NCI-H446 (cell line): ENCODE measurements at regions not wholly inside any gene's neighbourhood (a gene's known extent, or its start where the extent isn't known, plus 50 kb on each side); places are given as distances from the start of the nearest gene placed in this dataset.
"Not testable (repeated sequence)": the region's sequence is repeated elsewhere in the genome, so short reads cannot be mapped to it uniquely, and the experiment has no call there.

Experiments used
- DNase-seq, 2 experiments: peaks; one replicate each; lab custom pipeline; 2025; lab: John Stamatoyannopoulos, UW

GRCh38 chr16:88266935-88267551 lies 115.7 kb upstream of the ZNF469 start:
- DNase-seq = not testable (repeated sequence)

GRCh38 chr16:88268186-88268970 lies 114.4 kb upstream of the ZNF469 start:
- DNase-seq = not testable (repeated sequence)

- not testable (repeated sequence) for DNase-seq
Observed at GRCh38 chr16:88270171-88270790, 112.5 kb upstream of the ZNF469 start.

GRCh38 chr16:88271296-88271695 lies 111.5 kb upstream of the ZNF469 start:
- DNase-seq = not testable (repeated sequence)

GRCh38 chr16:88271776-88272175 lies 111.0 kb upstream of the ZNF469 start:
- not testable (repeated sequence) for DNase-seq

GRCh38 chr16:88272437-88272836 lies 110.3 kb upstream of the ZNF469 start:
- DNase-seq = not testable (repeated sequence)

- not testable (repeated sequence) for DNase-seq
Observed at GRCh38 chr16:88274126-88274750, 108.5 kb upstream of the ZNF469 start.

- no peak for DNase-seq
Observed at GRCh38 chr16:88274847-88275246, 107.9 kb upstream of the ZNF469 start.

GRCh38 chr16:88275336-88276122 lies 107.2 kb upstream of the ZNF469 start:
- DNase-seq = not testable (repeated sequence)

- DNase-seq = not testable (repeated sequence)
Observed at GRCh38 chr16:88276123-88276588, 106.6 kb upstream of the ZNF469 start.

- DNase-seq = no peak
Observed at GRCh38 chr16:88276591-88276990, 106.2 kb upstream of the ZNF469 start.

- no peak for DNase-seq
Observed at GRCh38 chr16:88279998-88280397, 102.8 kb upstream of the ZNF469 start.

- DNase-seq = no peak
Observed at GRCh38 chr16:88281858-88282563, 100.7 kb upstream of the ZNF469 start.

GRCh38 chr16:88282564-88283395 lies 100.0 kb upstream of the ZNF469 start:
- DNase-seq = no peak

- no peak for DNase-seq
Observed at GRCh38 chr16:88283596-88283995, 99.2 kb upstream of the ZNF469 start.

GRCh38 chr16:88284101-88284500 lies 98.7 kb upstream of the ZNF469 start:
- no peak for DNase-seq

GRCh38 chr16:88284626-88285513 lies 97.9 kb upstream of the ZNF469 start:
- no peak for DNase-seq

GRCh38 chr16:88285514-88285822 lies 97.3 kb upstream of the ZNF469 start:
- DNase-seq = no peak

- DNase-seq = no peak
Observed at GRCh38 chr16:88286301-88286923, 96.3 kb upstream of the ZNF469 start.
